Ovary (tissue), 7 donors: ENCODE measurements at regions not wholly inside any gene's neighbourhood (a gene's known extent, or its start where the extent isn't known, plus 50 kb on each side); places are given as distances from the start of the nearest gene placed in this dataset.

ENCODE experiments used
- DNase-seq, 5 donors: peaks; one replicate each; pipeline ENCODE4 v3.0.0-alpha.2; 2019 to 2020
- H3K27ac ChIP-seq, 2 donors: fragments of 200-600 bp; one replicate each; pipeline versions ENCODE4 v1.5.1 to v1.8.0; 2019 to 2022
- H3K27me3 ChIP-seq: fragments of 200-600 bp; one replicate; pipeline ENCODE4 v1.8.0; 2022
- H3K36me3 ChIP-seq: fragments of 200-600 bp; sonication (generic); one replicate; pipeline ENCODE4 v1.5.1; 2019
- H3K4me1 ChIP-seq: one replicate; pipeline ENCODE4 v1.8.1; 2013; ENCODE audit warnings: mild to moderate bottlenecking, moderate library complexity; ENCODE audit not compliant: insufficient read depth
- H3K4me3 ChIP-seq: fragments of 200-600 bp; sonication (generic); one replicate; pipeline ENCODE4 v1.5.1; 2017
- H3K9me3 ChIP-seq, 2 donors: fragments of 200-600 bp in 1 of 2; sonication (generic) in 1 of 2; one replicate each; pipeline versions ENCODE4 v1.5.1 to v1.8.1; 2013 to 2019; ENCODE audit warnings: mild to moderate bottlenecking in 1 of 2, moderate library complexity in 1 of 2
- EP300 ChIP-seq: sonication (generic); formaldehyde crosslinking; IDR thresholded peaks from one replicate; pipeline ENCODE4 v1.6.1; 2017; ENCODE audit warnings: antibody characterized with exemption
- POLR2A ChIP-seq: fragments of 450-650 bp; IDR thresholded peaks from one replicate; pipeline ENCODE4 v1.6.1; 2017; ENCODE audit warnings: antibody characterized with exemption, mild to moderate bottlenecking, moderate library complexity
- WGBS, 3 donors: extraction: QIAGEN DNeasy Blood & Tissue Kit in 1 of 3; methylation state at CpG; one replicate each; pipeline versions ENCODE4 v1.1.5 to v1.1.7; 2013 to 2017; 5-methylcytosine and 5-hydroxymethylcytosine counted together
- intact Hi-C, 4 donors: fragments of 100-400 bp; cut with DNase I; formaldehyde crosslinking; loops; one replicate each; pipeline versions ENCODE4 v1.11.0 to v1.15.1; 2022 to 2023
- TF ChIP-seq, protein P1 (sequence below), 3 donors: fragments of 450-650 bp in 2 of 3; fragments of 200-600 bp in 1 of 3; IDR thresholded peaks; one replicate each; pipeline versions ENCODE4 v1.5.1 to v1.8.0; 2016 to 2022; ENCODE audit warnings: antibody characterized with exemption in 3 of 3, mild to moderate bottlenecking in 1 of 3
- donor health status: DM: no; HTN: no; CAD: no; lungs with moderate emphysema.
- donor health status: DM: no; HTN: no; CAD: no.
- donor health status: Bipolar disorder and iron deficiency.
- donor health status: DM: no; HTN: no; CAD: no.
- donor health status: DM: yes; HTN: yes; CAD: no.

DNA sequence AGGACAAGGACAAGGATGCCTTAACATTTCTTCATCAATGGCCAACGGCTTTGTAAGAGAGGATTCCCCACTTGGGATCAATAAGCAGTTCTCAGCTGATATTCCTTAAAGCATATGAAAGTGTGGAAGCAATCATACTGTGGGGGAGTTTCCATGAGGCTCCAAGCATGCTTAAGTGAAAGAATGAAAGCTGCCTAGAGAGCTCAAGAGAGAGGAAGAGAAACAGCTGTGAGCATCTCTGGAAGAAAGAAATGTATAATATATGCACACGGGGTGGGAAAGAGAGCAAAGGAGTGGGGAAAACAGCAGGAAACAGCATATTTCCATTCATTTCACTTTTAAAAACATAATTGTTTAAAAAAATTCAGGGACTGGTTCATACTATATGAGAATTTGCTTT, 94.7 kb upstream of the WARS2 start:
- 56 to 61% (median 59%) methylated on average over 2 of the region's 2 CpGs for WGBS, 3 donors
- peaks cover 0 to 1% of the 10 kb centered on the region in 2 donors for H3K9me3 ChIP-seq
- H3K4me1 ChIP-seq = no peaks in the 10 kb centered on the region
- no peak for TF ChIP-seq POLR2A
- TF ChIP-seq, protein P1, sequence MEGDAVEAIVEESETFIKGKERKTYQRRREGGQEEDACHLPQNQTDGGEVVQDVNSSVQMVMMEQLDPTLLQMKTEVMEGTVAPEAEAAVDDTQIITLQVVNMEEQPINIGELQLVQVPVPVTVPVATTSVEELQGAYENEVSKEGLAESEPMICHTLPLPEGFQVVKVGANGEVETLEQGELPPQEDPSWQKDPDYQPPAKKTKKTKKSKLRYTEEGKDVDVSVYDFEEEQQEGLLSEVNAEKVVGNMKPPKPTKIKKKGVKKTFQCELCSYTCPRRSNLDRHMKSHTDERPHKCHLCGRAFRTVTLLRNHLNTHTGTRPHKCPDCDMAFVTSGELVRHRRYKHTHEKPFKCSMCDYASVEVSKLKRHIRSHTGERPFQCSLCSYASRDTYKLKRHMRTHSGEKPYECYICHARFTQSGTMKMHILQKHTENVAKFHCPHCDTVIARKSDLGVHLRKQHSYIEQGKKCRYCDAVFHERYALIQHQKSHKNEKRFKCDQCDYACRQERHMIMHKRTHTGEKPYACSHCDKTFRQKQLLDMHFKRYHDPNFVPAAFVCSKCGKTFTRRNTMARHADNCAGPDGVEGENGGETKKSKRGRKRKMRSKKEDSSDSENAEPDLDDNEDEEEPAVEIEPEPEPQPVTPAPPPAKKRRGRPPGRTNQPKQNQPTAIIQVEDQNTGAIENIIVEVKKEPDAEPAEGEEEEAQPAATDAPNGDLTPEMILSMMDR (IDR thresholded peaks at IDR 0.05) = no peak
- no peak for TF ChIP-seq EP300
- H3K27me3 ChIP-seq = no peaks in the 10 kb centered on the region
- H3K36me3 ChIP-seq = no peaks in the 10 kb centered on the region
- no peak overlapping the region for H3K27ac ChIP-seq
- no peak for DNase-seq
- H3K4me3 ChIP-seq = no peak overlapping the region
- intact Hi-C loops = no loop called here

GRCh38 chr1:119245881-119246280, 105.4 kb upstream of the WARS2 start:
- intact Hi-C loops = no loop called here
- TF ChIP-seq EP300 (no peak), POLR2A (no peak)
- TF ChIP-seq, protein P1 (IDR thresholded peaks at IDR 0.05) = no peak
- H3K27ac ChIP-seq = no peak overlapping the region

DNA sequence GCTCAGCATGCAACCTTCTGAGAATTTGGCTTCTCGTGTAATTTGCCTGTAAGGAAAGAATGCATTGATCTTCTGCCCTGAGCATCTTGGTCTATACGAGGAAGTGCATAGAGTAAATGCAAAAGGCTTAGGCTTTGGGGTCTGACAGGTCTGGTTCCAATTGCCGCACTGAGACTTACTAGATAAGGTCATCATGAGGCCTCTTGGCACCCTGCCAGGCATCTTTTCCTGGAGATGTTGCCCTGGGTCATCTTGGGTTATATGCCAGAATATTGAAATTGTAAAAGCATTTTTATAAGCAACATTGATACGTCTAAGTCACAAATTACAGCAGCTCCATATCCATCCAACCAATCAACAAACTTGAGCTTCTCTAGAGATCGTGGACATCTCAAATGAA, 108.8 kb upstream of the WARS2 start:
- intact Hi-C loops = no loop called here
- Histone ChIP-seq H3K4me1 (no peaks in the 10 kb centered on the region), H3K27me3 (no peaks in the 10 kb centered on the region), H3K9me3 (no peaks in the 10 kb centered on the region), H3K36me3 (no peaks in the 10 kb centered on the region), H3K27ac (no peak overlapping the region), H3K4me3 (no peak overlapping the region)
- TF ChIP-seq, protein P1 (IDR thresholded peaks at IDR 0.05) = no peak
- TF ChIP-seq POLR2A (no peak), EP300 (no peak)
- 91 to 95% (median 91%) methylated on average over 5 of the region's 5 CpGs for WGBS, 3 donors
- no peak for DNase-seq

More at GRCh38 chr1:119245881-119246280, 105.4 kb upstream of the WARS2 start:
- Histone ChIP-seq H3K36me3 (no peaks in the 10 kb centered on the region), H3K27me3 (no peaks in the 10 kb centered on the region), H3K4me1 (no peaks in the 10 kb centered on the region), H3K4me3 (no peak overlapping the region), H3K9me3 (no peaks in the 10 kb centered on the region)
- 56 to 58% (median 58%) methylated on average over 1 of the region's 1 CpG for WGBS, 3 donors
- DNase-seq = no peak

DNA sequence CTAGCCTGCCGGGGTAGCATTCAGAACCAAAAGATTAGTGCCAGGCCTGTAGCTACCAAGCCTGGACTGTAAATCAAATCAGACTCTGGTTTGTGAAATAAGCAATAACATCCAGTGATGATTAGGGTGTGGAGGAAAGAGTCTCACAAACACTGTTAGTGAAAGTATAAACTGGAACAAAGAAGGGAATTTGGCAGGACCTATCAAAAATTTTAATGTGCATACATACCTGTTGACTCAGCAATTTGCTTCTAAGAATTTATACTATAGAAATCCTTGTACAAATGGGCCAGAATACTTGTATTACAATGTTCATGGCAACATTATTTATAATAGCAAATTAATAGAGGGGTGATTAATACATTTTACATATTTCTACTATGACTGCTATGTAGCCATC, 109.8 kb upstream of the WARS2 start:
- WGBS, 3 donors = 96 to 98% (median 97%) methylated on average over 1 of the region's 1 CpG
- no peak for DNase-seq
- intact Hi-C loops = no loop called here
- H3K4me3 ChIP-seq = no peak overlapping the region
- H3K4me1 ChIP-seq = no peaks in the 10 kb centered on the region
- H3K9me3 ChIP-seq = no peaks in the 10 kb centered on the region
- H3K27ac ChIP-seq = no peak overlapping the region
- no peak for TF ChIP-seq POLR2A
- TF ChIP-seq, protein P1 (IDR thresholded peaks at IDR 0.05) = no peak
- TF ChIP-seq EP300 = no peak
- no peaks in the 10 kb centered on the region for H3K27me3 ChIP-seq
- no peaks in the 10 kb centered on the region for H3K36me3 ChIP-seq

- no peak for DNase-seq
- Histone ChIP-seq H3K36me3 (no peaks in the 10 kb centered on the region), H3K4me1 (no peaks in the 10 kb centered on the region), H3K27me3 (no peaks in the 10 kb centered on the region), H3K9me3 (no peaks in the 10 kb centered on the region), H3K27ac (no peak overlapping the region), H3K4me3 (no peak overlapping the region)
- intact Hi-C loops = no loop called here
- WGBS, 3 donors = 64 to 68% (median 65%) methylated on average over 3 of the region's 3 CpGs
- TF ChIP-seq POLR2A (no peak), EP300 (no peak)
- TF ChIP-seq, protein P1 (IDR thresholded peaks at IDR 0.05) = no peak
Observed at GRCh38 chr1:119251751-119252150, 111.3 kb upstream of the WARS2 start.
